ENCODE measurements at regions not wholly inside any gene's neighbourhood (a gene's known extent, or its start where the extent isn't known, plus 50 kb on each side); places are given as distances from the start of the nearest gene placed in this dataset.

- TF ChIP-seq ZBTB14 (CRISPR knock-in tag; IDR thresholded peaks at IDR 0.05) (no peak), ATF4 (CRISPR knock-in tag; IDR thresholded peaks at IDR 0.05) (no peak), BHLHE40 (IDR thresholded peaks at IDR 0.05; ENCODE audit: low read length) (no peak), THRA (CRISPR knock-in tag; IDR thresholded peaks at IDR 0.05; ENCODE audit: borderline replicate concordance) (no peak), ZNF331 (CRISPR knock-in tag; IDR thresholded peaks at IDR 0.05) (no peak)
Measured at GRCh38 chr9:115804206-115804605, 349.4 kb upstream of the PAPPA start.
